Immature natural killer cell (primary cell): ENCODE measurements at regions not wholly inside any gene's neighbourhood (a gene's known extent, or its start where the extent isn't known, plus 50 kb on each side); places are given as distances from the start of the nearest gene placed in this dataset.
"Not testable (repeated sequence)": the region's sequence is repeated elsewhere in the genome, so short reads cannot be mapped to it uniquely, and the experiment has no call there.

Source experiments
- DNase-seq, 3 donors: peaks; one replicate each; pipeline ENCODE4 v3.0.0; 2022; ENCODE audit warnings: mixed read lengths in 1 of 3
- H3K27ac Mint-ChIP-seq, 6 donors: one replicate each; pipeline ENCODE4 v1.8.0; 2020; ENCODE audit warnings: mixed read lengths in 6 of 6, mild to moderate bottlenecking in 5 of 6, inconsistent platforms in 4 of 6, moderate library complexity in 3 of 6
- H3K27me3 Mint-ChIP-seq, 3 donors: one replicate each; pipeline ENCODE4 v1.8.0; 2020 to 2021; ENCODE audit warnings: low read depth in 3 of 3, mild to moderate bottlenecking in 3 of 3, mixed read lengths in 3 of 3, moderate library complexity in 3 of 3, inconsistent platforms in 1 of 3
- H3K36me3 Mint-ChIP-seq, 3 donors: one replicate each; pipeline ENCODE4 v1.8.0; 2020; ENCODE audit warnings: mixed read lengths in 3 of 3, inconsistent platforms in 2 of 3, mild to moderate bottlenecking in 2 of 3
- H3K4me1 Mint-ChIP-seq, 2 donors: one replicate each; pipeline ENCODE4 v1.8.0; 2020; ENCODE audit warnings: inconsistent platforms in 2 of 2, mild to moderate bottlenecking in 2 of 2, mixed read lengths in 2 of 2, moderate library complexity in 1 of 2
- H3K4me3 Mint-ChIP-seq, 5 donors: one replicate each; pipeline ENCODE4 v1.8.0; 2020; ENCODE audit warnings: mild to moderate bottlenecking in 5 of 5, mixed read lengths in 5 of 5, inconsistent platforms in 3 of 5, moderate library complexity in 3 of 5
- H3K9me3 Mint-ChIP-seq, 6 donors: one replicate each; pipeline ENCODE4 v1.8.0; 2020; ENCODE audit warnings: mild to moderate bottlenecking in 6 of 6, mixed read lengths in 6 of 6, inconsistent platforms in 4 of 6, moderate library complexity in 3 of 6

GRCh38 chr3:18195836-18196235, 229.3 kb downstream of the SATB1 start:
- H3K27ac Mint-ChIP-seq, result no peak overlapping the region
- no peak for DNase-seq
- peaks cover 3 to 21% (median 8%) of the 10 kb centered on the region in 6 donors for H3K9me3 Mint-ChIP-seq
- no peak overlapping the region for H3K4me3 Mint-ChIP-seq
- H3K4me1 Mint-ChIP-seq, result no peaks in the 10 kb centered on the region
- H3K36me3 Mint-ChIP-seq, result peaks cover 0 to 7% (median 4%) of the 10 kb centered on the region in 3 donors
- peaks cover 0 to 7% (median 3%) of the 10 kb centered on the region in 3 donors for H3K27me3 Mint-ChIP-seq

GRCh38 chr3:18194431-18194830, 230.7 kb downstream of the SATB1 start:
- Mint-ChIP-seq H3K4me1 (no peaks in the 10 kb centered on the region), H3K36me3 (peaks cover 0 to 7% (median 4%) of the 10 kb centered on the region in 3 donors), H3K27ac (no peak overlapping the region), H3K4me3 (no peak overlapping the region), H3K27me3 (peaks cover 0 to 7% (median 3%) of the 10 kb centered on the region in 3 donors), H3K9me3 (peaks cover 1 to 12% (median 5%) of the 10 kb centered on the region in 6 donors)
- no peak for DNase-seq

GRCh38 chr3:18190646-18191045, 234.5 kb downstream of the SATB1 start:
- no peak overlapping the region for H3K27ac Mint-ChIP-seq
- H3K4me3 Mint-ChIP-seq, result no peak overlapping the region
- no peaks in the 10 kb centered on the region for H3K9me3 Mint-ChIP-seq
- DNase-seq, result no peak
- no peaks in the 10 kb centered on the region for H3K36me3 Mint-ChIP-seq
- H3K27me3 Mint-ChIP-seq, result peaks cover under 1 to 3% (median 2%) of the 10 kb centered on the region in 3 donors
- H3K4me1 Mint-ChIP-seq, result no peaks in the 10 kb centered on the region

- Mint-ChIP-seq H3K9me3 (no peaks in the 10 kb centered on the region), H3K27ac (no peak overlapping the region), H3K27me3 (peaks cover 0 to 2% (median 2%) of the 10 kb centered on the region in 3 donors), H3K36me3 (no peaks in the 10 kb centered on the region), H3K4me3 (no peak overlapping the region), H3K4me1 (no peaks in the 10 kb centered on the region)
- DNase-seq, result no peak
Observed at GRCh38 chr3:18189282-18190050, 235.7 kb downstream of the SATB1 start.

GRCh38 chr3:18188491-18188890, 236.6 kb downstream of the SATB1 start:
- no peak for DNase-seq
- Mint-ChIP-seq H3K9me3 (peaks cover 0 to 1% (median 0%) of the 10 kb centered on the region in 6 donors), H3K4me3 (no peak overlapping the region), H3K4me1 (no peaks in the 10 kb centered on the region), H3K27ac (no peak overlapping the region), H3K36me3 (no peaks in the 10 kb centered on the region), H3K27me3 (peaks cover 2% of the 10 kb centered on the region in 3 donors)

- Mint-ChIP-seq H3K4me1 (no peaks in the 10 kb centered on the region), H3K36me3 (no peaks in the 10 kb centered on the region)
- no peak for DNase-seq
Observed at GRCh38 chr3:18185624-18186023, 239.5 kb downstream of the SATB1 start.

GRCh38 chr3:18182923-18183322, 242.2 kb downstream of the SATB1 start:
- not testable (repeated sequence) for H3K4me3 Mint-ChIP-seq, DNase-seq, H3K9me3 Mint-ChIP-seq, H3K4me1 Mint-ChIP-seq, H3K36me3 Mint-ChIP-seq, H3K27ac Mint-ChIP-seq, H3K27me3 Mint-ChIP-seq

More at GRCh38 chr3:18185624-18186023, 239.5 kb downstream of the SATB1 start:
- no peak overlapping the region for H3K27ac Mint-ChIP-seq
- H3K4me3 Mint-ChIP-seq, result no peak overlapping the region
- peaks cover 2 to 3% (median 2%) of the 10 kb centered on the region in 3 donors for H3K27me3 Mint-ChIP-seq
- peaks cover 0 to 1% (median 0%) of the 10 kb centered on the region in 6 donors for H3K9me3 Mint-ChIP-seq

GRCh38 chr3:18179521-18179920, 245.6 kb downstream of the SATB1 start:
- H3K9me3 Mint-ChIP-seq, result peaks cover 0 to 1% (median 0%) of the 10 kb centered on the region in 6 donors
- H3K27ac Mint-ChIP-seq, result no peak overlapping the region
- H3K36me3 Mint-ChIP-seq, result no peaks in the 10 kb centered on the region
- H3K27me3 Mint-ChIP-seq, result peaks cover 0 to 2% (median 1%) of the 10 kb centered on the region in 3 donors
- H3K4me3 Mint-ChIP-seq, result no peak overlapping the region
- no peak for DNase-seq
- H3K4me1 Mint-ChIP-seq, result peaks cover 0 to 5% of the 10 kb centered on the region in 2 donors

GRCh38 chr3:18177271-18177670, 247.9 kb downstream of the SATB1 start:
- Mint-ChIP-seq H3K9me3 (no peaks in the 10 kb centered on the region), H3K27me3 (peaks cover 0 to 8% (median 0%) of the 10 kb centered on the region in 3 donors), H3K27ac (no peak overlapping the region), H3K4me3 (no peak overlapping the region), H3K36me3 (no peaks in the 10 kb centered on the region), H3K4me1 (peaks cover 0 to 5% of the 10 kb centered on the region in 2 donors)
- DNase-seq, result no peak

GRCh38 chr3:18173891-18174290, 251.2 kb downstream of the SATB1 start:
- H3K4me1 Mint-ChIP-seq, H3K36me3 Mint-ChIP-seq, H3K27me3 Mint-ChIP-seq, H3K27ac Mint-ChIP-seq, H3K4me3 Mint-ChIP-seq, DNase-seq, H3K9me3 Mint-ChIP-seq: not testable (repeated sequence)

GRCh38 chr3:18159681-18160080, 265.5 kb downstream of the SATB1 start:
- no peaks in the 10 kb centered on the region for H3K9me3 Mint-ChIP-seq
- peaks cover 0 to 2% (median 2%) of the 10 kb centered on the region in 3 donors for H3K27me3 Mint-ChIP-seq
- H3K36me3 Mint-ChIP-seq, result no peaks in the 10 kb centered on the region
- DNase-seq, result no peak
- peaks cover 4 to 6% of the 10 kb centered on the region in 2 donors for H3K4me1 Mint-ChIP-seq
- H3K4me3 Mint-ChIP-seq, result no peak overlapping the region
- H3K27ac Mint-ChIP-seq, result no peak overlapping the region

- Mint-ChIP-seq H3K4me3 (no peak overlapping the region), H3K9me3 (no peaks in the 10 kb centered on the region), H3K4me1 (no peaks in the 10 kb centered on the region), H3K27ac (no peak overlapping the region), H3K27me3 (peaks cover 0 to 5% (median 2%) of the 10 kb centered on the region in 3 donors), H3K36me3 (no peaks in the 10 kb centered on the region)
- DNase-seq, result no peak
Observed at GRCh38 chr3:18153571-18154173, 271.5 kb downstream of the SATB1 start.

GRCh38 chr3:18151199-18151598, 273.9 kb downstream of the SATB1 start:
- DNase-seq, result no peak
- H3K36me3 Mint-ChIP-seq, result no peaks in the 10 kb centered on the region
- H3K27me3 Mint-ChIP-seq, result peaks cover 0 to 5% (median 2%) of the 10 kb centered on the region in 3 donors
- no peak overlapping the region for H3K27ac Mint-ChIP-seq
- H3K4me3 Mint-ChIP-seq, result no peak overlapping the region
- H3K9me3 Mint-ChIP-seq, result no peaks in the 10 kb centered on the region
- H3K4me1 Mint-ChIP-seq, result no peaks in the 10 kb centered on the region

- Mint-ChIP-seq H3K9me3 (no peaks in the 10 kb centered on the region), H3K4me1 (no peaks in the 10 kb centered on the region), H3K36me3 (no peaks in the 10 kb centered on the region), H3K27ac (no peak overlapping the region), H3K4me3 (no peak overlapping the region), H3K27me3 (peaks cover 0 to 5% (median 2%) of the 10 kb centered on the region in 3 donors)
- no peak for DNase-seq
Observed at GRCh38 chr3:18149935-18150334, 275.2 kb downstream of the SATB1 start.
